AML-193 (cell line): ENCODE measurements at regions not wholly inside any gene's neighbourhood (a gene's known extent, or its start where the extent isn't known, plus 50 kb on each side); places are given as distances from the start of the nearest gene placed in this dataset.
"Not testable (repeated sequence)": the region's sequence is repeated elsewhere in the genome, so short reads cannot be mapped to it uniquely, and the experiment has no call there.

Experiments
- DNase-seq, 2 experiments: peaks; one replicate each; lab custom pipeline; 2025; lab: John Stamatoyannopoulos, UW

DNA sequence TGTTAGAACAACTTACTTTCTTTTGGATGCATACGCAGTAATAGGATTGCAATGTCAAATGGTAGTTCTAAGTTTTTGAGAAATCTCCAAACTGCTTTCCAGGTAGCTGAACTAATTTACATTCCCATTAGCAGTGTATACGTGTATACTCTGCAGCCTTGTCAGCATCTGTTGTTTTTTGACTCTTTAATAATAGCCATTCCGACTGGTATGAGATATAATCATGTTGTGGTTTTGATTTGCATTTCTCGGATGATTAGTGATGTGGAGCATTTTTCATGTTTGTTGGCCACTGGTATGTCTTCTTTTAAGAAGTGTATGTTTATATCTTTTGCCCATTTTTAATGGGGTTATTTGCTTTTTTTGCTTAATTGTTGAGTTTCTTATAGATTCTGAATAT lies 76.9 kb upstream of the HNRNPA1L2 start:
- DNase-seq: not testable (repeated sequence)

DNA sequence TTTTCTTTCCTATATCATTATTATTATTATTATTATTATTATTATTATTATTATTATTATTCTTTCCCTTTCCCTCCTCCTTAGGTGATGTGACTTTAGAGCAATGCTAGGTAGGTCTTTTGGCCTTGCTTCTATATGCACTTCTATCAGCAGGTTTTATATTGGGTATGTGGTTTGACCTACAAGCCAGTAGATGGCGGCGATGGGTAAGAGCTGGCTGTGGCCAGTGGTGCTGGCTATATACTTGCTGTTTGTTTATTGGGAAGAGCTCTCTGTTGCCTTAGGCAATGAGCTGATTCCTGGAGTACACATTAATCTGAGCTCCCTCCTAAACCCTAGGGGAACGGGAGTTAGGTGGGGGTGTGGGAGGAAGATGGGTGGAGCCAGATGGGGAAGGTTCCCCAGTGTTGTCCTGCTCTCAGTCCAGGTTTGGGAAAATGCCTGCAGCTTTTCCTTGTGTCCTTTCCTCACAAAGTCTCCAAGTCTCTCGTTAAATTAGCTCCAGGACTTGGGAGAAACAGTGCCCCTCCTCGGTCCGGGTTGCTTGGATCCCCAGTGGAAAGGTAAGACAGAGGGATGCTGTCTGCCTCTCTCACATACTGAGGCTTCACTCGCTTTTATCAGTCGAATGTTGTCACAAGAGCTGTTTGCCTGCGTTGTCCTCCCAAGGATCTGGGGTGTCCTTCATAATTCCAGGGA lies 72.2 kb upstream of the HNRNPA1L2 start:
- peak; percentile 63 to 68 for DNase-seq

DNA sequence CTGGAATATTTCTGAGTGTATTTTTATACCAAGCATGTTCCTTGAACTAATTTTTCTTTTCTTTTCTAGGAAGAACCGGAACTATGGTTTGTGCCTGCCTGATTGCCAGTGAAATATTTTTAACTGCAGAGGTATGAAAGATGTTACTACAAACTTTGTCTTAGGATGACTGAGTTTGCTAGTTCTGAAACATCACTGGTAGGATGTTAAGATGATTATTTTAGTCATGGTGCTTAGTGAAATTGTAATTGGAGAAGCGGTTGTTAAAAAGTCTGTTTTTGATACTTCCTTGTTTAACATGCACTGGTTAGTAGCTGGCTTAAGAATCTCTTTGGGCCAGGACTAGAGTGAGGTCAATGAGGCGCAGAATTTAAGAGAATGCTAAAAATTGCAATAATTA lies 71.1 kb upstream of the HNRNPA1L2 start:
- DNase-seq: not testable (repeated sequence)

DNA sequence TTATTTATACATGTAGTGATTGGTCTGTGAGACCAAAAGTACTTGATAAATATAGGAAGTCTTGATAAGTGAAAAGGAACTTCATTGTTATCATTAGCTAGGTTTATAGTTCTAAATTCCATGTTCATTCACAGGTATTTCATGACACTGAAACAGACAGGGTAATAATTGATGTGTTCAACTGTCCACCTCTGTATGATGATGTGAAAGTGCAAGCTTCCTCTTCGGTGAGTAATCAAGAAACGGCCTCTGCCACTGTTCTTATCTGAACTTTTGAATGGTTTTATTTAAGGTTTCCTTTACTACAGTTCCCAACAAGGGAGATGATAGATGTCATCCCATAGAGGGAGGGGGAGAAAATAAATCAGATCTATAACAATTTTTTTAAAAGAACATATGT lies 59.3 kb upstream of the HNRNPA1L2 start:
- DNase-seq: not testable (repeated sequence)
